Mammary epithelial cell (primary cell): ENCODE measurements at regions not wholly inside any gene's neighbourhood (a gene's known extent, or its start where the extent isn't known, plus 50 kb on each side); places are given as distances from the start of the nearest gene placed in this dataset.
"Not testable (repeated sequence)": the region's sequence is repeated elsewhere in the genome, so short reads cannot be mapped to it uniquely, and the experiment has no call there.

ENCODE experiments used
- CTCF ChIP-seq, 2 donors: IDR thresholded peaks in 1 of 2; conservative IDR thresholded peaks in 1 of 2; 2 replicates each; pipeline ENCODE4 v1.5.1; 2011 to 2012; ENCODE audit warnings: inconsistent platforms in 2 of 2, low read length in 2 of 2, mild to moderate bottlenecking in 2 of 2, control low read depth in 1 of 2, low read depth in 1 of 2; ENCODE audit not compliant: insufficient read depth in 1 of 2; ENCODE audit errors: extremely low read depth in 1 of 2
- EZH2 ChIP-seq: IDR thresholded peaks from 2 replicates; pipeline ENCODE4 v1.6.1; 2012; ENCODE audit warnings: low read length, inconsistent platforms, borderline replicate concordance

- not testable (repeated sequence) for TF ChIP-seq CTCF (conservative IDR thresholded peaks at IDR 0.05 in 1 of 2, IDR thresholded peaks at IDR 0.05 in 1 of 2; ENCODE audit: extremely low read depth in 1 of 2, insufficient read depth in 1 of 2, low read depth in 1 of 2, low read length in 2 of 2); EZH2
These were observed 414.0 kb upstream of the EPHA7 start for GRCh38 chr6:93833326-93833725.
